OCI-M2 (cell line): ENCODE measurements at regions not wholly inside any gene's neighbourhood (a gene's known extent, or its start where the extent isn't known, plus 50 kb on each side); places are given as distances from the start of the nearest gene placed in this dataset.

ENCODE experiments used
- DNase-seq: peaks from one replicate; lab custom pipeline; 2025; ENCODE audit not compliant: unreplicated experiment; lab: John Stamatoyannopoulos, UW

- DNase-seq = no peak
These were observed 1479.3 kb upstream of the CDH9 start for GRCh38 chr5:28517691-28518090.

- DNase-seq = no peak
These were observed 1478.3 kb upstream of the CDH9 start for GRCh38 chr5:28516722-28517121.

GRCh38 chr5:28512648-28513047, 1474.3 kb upstream of the CDH9 start:
- DNase-seq = no peak

GRCh38 chr5:28505121-28505520, 1466.7 kb upstream of the CDH9 start:
- no peak for DNase-seq

- no peak for DNase-seq
These were observed 1462.1 kb upstream of the CDH9 start for GRCh38 chr5:28500511-28500910.

- no peak for DNase-seq
These were observed 1461.4 kb upstream of the CDH9 start for GRCh38 chr5:28499766-28500290.

GRCh38 chr5:28495876-28496275, 1457.5 kb upstream of the CDH9 start:
- no peak for DNase-seq

- DNase-seq = no peak
These were observed 1455.1 kb upstream of the CDH9 start for GRCh38 chr5:28493456-28493855.

- no peak for DNase-seq
These were observed 1450.4 kb upstream of the CDH9 start for GRCh38 chr5:28488752-28489151.

GRCh38 chr5:28483327-28484025, 1445.1 kb upstream of the CDH9 start:
- no peak for DNase-seq

- DNase-seq = no peak
These were observed 1435.2 kb upstream of the CDH9 start for GRCh38 chr5:28473531-28474107.

- DNase-seq = no peak
These were observed 1429.8 kb upstream of the CDH9 start for GRCh38 chr5:28468166-28468565.

GRCh38 chr5:28463728-28464127, 1425.3 kb upstream of the CDH9 start:
- no peak for DNase-seq

GRCh38 chr5:28451483-28451882, 1413.1 kb upstream of the CDH9 start:
- no peak for DNase-seq

GRCh38 chr5:28450997-28451396, 1412.6 kb upstream of the CDH9 start:
- DNase-seq = no peak

- no peak for DNase-seq
These were observed 1410.4 kb upstream of the CDH9 start for GRCh38 chr5:28448791-28449190.

- no peak for DNase-seq
These were observed 1392.3 kb upstream of the CDH9 start for GRCh38 chr5:28430565-28431178.

GRCh38 chr5:28421141-28421540, 1382.8 kb upstream of the CDH9 start:
- DNase-seq = no peak

- no peak for DNase-seq
These were observed 1377.5 kb upstream of the CDH9 start for GRCh38 chr5:28415791-28416443.

- DNase-seq = no peak
These were observed 1376.2 kb upstream of the CDH9 start for GRCh38 chr5:28414619-28415018.

GRCh38 chr5:28408651-28409050, 1370.3 kb upstream of the CDH9 start:
- DNase-seq = no peak

GRCh38 chr5:28408186-28408585, 1369.8 kb upstream of the CDH9 start:
- no peak for DNase-seq
